PC-9 (cell line): ENCODE measurements at regions not wholly inside any gene's neighbourhood (a gene's known extent, or its start where the extent isn't known, plus 50 kb on each side); places are given as distances from the start of the nearest gene placed in this dataset.
"Not testable (repeated sequence)": the region's sequence is repeated elsewhere in the genome, so short reads cannot be mapped to it uniquely, and the experiment has no call there.

Source experiments
- BruUV-seq: library from RNA; stranded (reverse); fragments of 400-500 nt; replicated peaks from 2 replicates; lab custom pipeline; 2021; lab: Mats Ljungman, UMichigan
- CTCF ChIA-PET: fragments of 300-600 bp; sonication (Branson Sonifier 250); formaldehyde crosslinking; loops from one replicate; lab custom pipeline; 2022; ENCODE audit warnings: antibody characterized with exemption; lab: Charles Lee
- POLR2A ChIA-PET: fragments of 300-600 bp; sonication (Branson Sonifier 250); formaldehyde crosslinking; loops from one replicate; lab custom pipeline; 2022; ENCODE audit warnings: antibody characterized with exemption; ENCODE audit not compliant: unreplicated experiment; lab: Charles Lee
- DNase-seq, 2 experiments: peaks; one replicate each; pipeline versions ENCODE4 v3.0.0 to v3.0.0-alpha.2; 2015 to 2022; ENCODE audit warnings: mixed read lengths in 1 of 2
- H2AFZ ChIP-seq: fragments of 200-600 bp; sonication (generic); 2 replicates; pipeline ENCODE4 v1.8.1; 2017; ENCODE audit warnings: antibody characterized with exemption
- H3F3A ChIP-seq: fragments of 200-600 bp; sonication (generic); 2 replicates; pipeline ENCODE4 v1.8.1; 2017; ENCODE audit warnings: antibody characterized with exemption, mild to moderate bottlenecking, low read depth; ENCODE audit not compliant: insufficient read depth
- H3K27ac ChIP-seq: fragments of 200-600 bp; sonication (generic); 2 replicates; pipeline ENCODE4 v1.6.1; 2016; ENCODE audit warnings: mixed run types
- H3K27me3 ChIP-seq: fragments of 200-600 bp; sonication (generic); 2 replicates; pipeline ENCODE4 v1.6.1; 2016; ENCODE audit warnings: low read depth, mixed run types; ENCODE audit not compliant: insufficient read depth
- H3K36me3 ChIP-seq: fragments of 200-600 bp; sonication (generic); 2 replicates; pipeline ENCODE4 v1.6.1; 2016; ENCODE audit warnings: low read depth, mixed run types
- H3K4me1 ChIP-seq: fragments of 200-600 bp; sonication (generic); replicated peaks from 2 replicates; pipeline ENCODE4 v1.6.1; 2016; ENCODE audit warnings: mixed run types; ENCODE audit not compliant: insufficient read depth
- H3K4me2 ChIP-seq: fragments of 200-600 bp; sonication (generic); 2 replicates; pipeline ENCODE4 v1.6.1; 2017; ENCODE audit warnings: mixed run types
- H3K4me3 ChIP-seq: fragments of 200-600 bp; sonication (generic); 2 replicates; pipeline ENCODE4 v1.6.1; 2016; ENCODE audit warnings: mixed run types
- H3K79me2 ChIP-seq: fragments of 200-600 bp; sonication (generic); 2 replicates; pipeline ENCODE4 v1.6.1; 2017; ENCODE audit warnings: low read depth, mixed run types
- H3K9me2 ChIP-seq: fragments of 200-600 bp; sonication (generic); 2 replicates; pipeline ENCODE4 v1.8.1; 2017; ENCODE audit warnings: mild to moderate bottlenecking; ENCODE audit not compliant: insufficient read depth
- H3K9me3 ChIP-seq: fragments of 200-600 bp; sonication (generic); 2 replicates; pipeline ENCODE4 v1.8.1; 2016; ENCODE audit warnings: low read depth; ENCODE audit not compliant: insufficient read depth
- H4K20me1 ChIP-seq: fragments of 200-600 bp; sonication (generic); 2 replicates; pipeline ENCODE4 v1.8.1; 2017; ENCODE audit not compliant: insufficient read depth
- CTCF ChIP-seq: fragments of 200-600 bp; sonication (generic); conservative IDR thresholded peaks from 2 replicates; pipeline ENCODE4 v1.6.1; 2017; ENCODE audit warnings: mixed run types, antibody characterized with exemption, mild to moderate bottlenecking, moderate library complexity
- EZH2 ChIP-seq: fragments of 200-600 bp; sonication (generic); IDR thresholded peaks from 2 replicates; pipeline ENCODE4 v1.8.0; 2017; ENCODE audit warnings: antibody characterized with exemption, low read depth
- intact Hi-C: fragments of 100-400 bp; cut with micrococcal nuclease; formaldehyde crosslinking; loops from one replicate; pipeline ENCODE4 v1.10.0; 2022; ENCODE audit not compliant: unreplicated experiment

- no peak for TF ChIP-seq CTCF
- no peak for TF ChIP-seq EZH2
- ChIA-PET CTCF (no interaction called here), POLR2A (interaction anchor here (0.7 to 1.0 kb wide), 2 partner anchors 10 to 18 kb away, joined by 7 to 9 read pairs; no protein-coding TSS in a partner anchor)
- Histone ChIP-seq H3F3A (peaks cover 9% of the 10 kb centered on the region), H2AFZ (no peak overlapping the region), H3K27me3 (no peaks in the 10 kb centered on the region), H3K4me3 (peak overlapping the region; percentile 7; the same call in 1 of the 2 replicates), H4K20me1 (no peaks in the 10 kb centered on the region), H3K36me3 (no peaks in the 10 kb centered on the region), H3K9me3 (no peaks in the 10 kb centered on the region; the same call in 1 of the 2 replicates), H3K9me2 (no peaks in the 10 kb centered on the region), H3K4me2 (peak overlapping the region; percentile 57), H3K4me1 (peaks cover 31% of the 10 kb centered on the region), H3K27ac (peak overlapping the region; percentile 83), H3K79me2 (no peaks in the 10 kb centered on the region)
- BruUV-seq: no TSS peak
- intact Hi-C loops: loop anchor here (1.0 to 10.0 kb wide), 5 partner anchors 22 to 358 kb away; no protein-coding TSS in a partner anchor
- DNase-seq: peak; percentile 16 to 100
Observed at GRCh38 chr7:46281071-46281470, 360.0 kb upstream of the IGFBP3 start.

GRCh38 chr7:46279290-46279689, 358.2 kb upstream of the IGFBP3 start:
- ChIA-PET CTCF (interaction anchor here (0.6 kb wide), 1 partner anchor 69 kb away, joined by 3 read pairs; no protein-coding TSS in a partner anchor), POLR2A (interaction anchor here (0.7 kb wide), 1 partner anchor 1167 kb away, joined by 3 read pairs; no protein-coding TSS in a partner anchor)
- H3K4me2 ChIP-seq: no peak overlapping the region
- no peaks in the 10 kb centered on the region for H3K27me3 ChIP-seq
- peaks cover 31% of the 10 kb centered on the region for H3K4me1 ChIP-seq
- DNase-seq: no peak
- H3K9me3 ChIP-seq: peaks cover 3% of the 10 kb centered on the region; the same call in 1 of the 2 replicates
- H3K4me3 ChIP-seq: no peak overlapping the region
- no TSS peak for BruUV-seq
- no peaks in the 10 kb centered on the region for H3K79me2 ChIP-seq
- peaks cover 9% of the 10 kb centered on the region for H3F3A ChIP-seq
- H2AFZ ChIP-seq: no peak overlapping the region
- H4K20me1 ChIP-seq: no peaks in the 10 kb centered on the region
- H3K36me3 ChIP-seq: no peaks in the 10 kb centered on the region
- H3K27ac ChIP-seq: no peak overlapping the region
- intact Hi-C loops: no loop called here
- no peak for TF ChIP-seq EZH2
- no peak for TF ChIP-seq CTCF
- H3K9me2 ChIP-seq: no peaks in the 10 kb centered on the region

GRCh38 chr7:46264646-46265045, 343.6 kb upstream of the IGFBP3 start:
- Histone ChIP-seq H3K36me3 (no peaks in the 10 kb centered on the region), H2AFZ (no peak overlapping the region), H3K4me2 (no peak overlapping the region), H3K79me2 (no peaks in the 10 kb centered on the region), H3K27ac (no peak overlapping the region), H3F3A (no peaks in the 10 kb centered on the region), H4K20me1 (no peaks in the 10 kb centered on the region), H3K27me3 (no peaks in the 10 kb centered on the region), H3K9me3 (peaks cover 24% of the 10 kb centered on the region), H3K4me1 (no peaks in the 10 kb centered on the region), H3K4me3 (no peak overlapping the region), H3K9me2 (no peaks in the 10 kb centered on the region)
- no peak for DNase-seq
- no TSS peak for BruUV-seq
- intact Hi-C loops: no loop called here
- TF ChIP-seq CTCF: no peak
- TF ChIP-seq EZH2: no peak
- POLR2A ChIA-PET: no interaction called here
- CTCF ChIA-PET: no interaction called here

- BruUV-seq, DNase-seq, H4K20me1 ChIP-seq, H3K9me2 ChIP-seq, CTCF ChIA-PET, H3K36me3 ChIP-seq, H3K27me3 ChIP-seq, H3K4me2 ChIP-seq, H2AFZ ChIP-seq, H3K4me3 ChIP-seq, H3K79me2 ChIP-seq, POLR2A ChIA-PET, H3K27ac ChIP-seq, intact Hi-C loops, H3F3A ChIP-seq: not testable (repeated sequence)
- Histone ChIP-seq H3K9me3 (peaks cover 24% of the 10 kb centered on the region), H3K4me1 (peaks cover 14% of the 10 kb centered on the region)
Observed at GRCh38 chr7:46261638-46262037, 340.6 kb upstream of the IGFBP3 start.
